ENCODE measurements at regions not wholly inside any gene's neighbourhood (a gene's known extent, or its start where the extent isn't known, plus 50 kb on each side); places are given as distances from the start of the nearest gene placed in this dataset.

DNA sequence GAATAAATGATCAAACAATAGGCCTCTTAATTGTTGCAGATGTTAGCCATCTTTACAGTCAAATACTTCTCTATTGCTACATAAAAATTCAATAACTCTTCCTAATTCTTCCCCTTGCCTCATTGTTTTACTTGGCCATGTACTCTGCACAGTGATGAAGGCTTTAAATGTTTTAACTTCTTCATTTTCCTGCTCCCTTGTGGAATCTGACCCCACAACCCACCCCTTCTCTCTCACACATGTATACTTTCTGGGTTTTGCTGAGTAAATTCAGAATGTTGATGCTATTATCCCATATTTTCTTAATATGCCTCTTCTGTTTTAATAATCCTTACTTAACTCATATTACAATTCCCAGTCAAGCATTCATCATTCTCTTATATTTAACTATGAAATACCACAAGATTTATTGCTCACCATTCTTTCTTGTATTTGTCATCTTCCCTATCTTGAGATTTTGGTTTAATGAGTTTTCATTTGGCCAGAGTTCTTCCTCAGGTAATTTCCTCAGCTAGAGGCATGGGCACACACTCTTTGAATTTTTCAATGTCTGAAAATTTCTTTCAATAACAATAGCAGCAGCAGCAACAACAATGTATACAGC lies 327.8 kb upstream of the USP24 start:
- DNase-seq (ENCODE audit: extremely low read depth, insufficient read length) = no peak

GRCh38 chr1:55541296-55541695 lies 326.1 kb upstream of the USP24 start:
- TF ChIP-seq, protein P1, sequence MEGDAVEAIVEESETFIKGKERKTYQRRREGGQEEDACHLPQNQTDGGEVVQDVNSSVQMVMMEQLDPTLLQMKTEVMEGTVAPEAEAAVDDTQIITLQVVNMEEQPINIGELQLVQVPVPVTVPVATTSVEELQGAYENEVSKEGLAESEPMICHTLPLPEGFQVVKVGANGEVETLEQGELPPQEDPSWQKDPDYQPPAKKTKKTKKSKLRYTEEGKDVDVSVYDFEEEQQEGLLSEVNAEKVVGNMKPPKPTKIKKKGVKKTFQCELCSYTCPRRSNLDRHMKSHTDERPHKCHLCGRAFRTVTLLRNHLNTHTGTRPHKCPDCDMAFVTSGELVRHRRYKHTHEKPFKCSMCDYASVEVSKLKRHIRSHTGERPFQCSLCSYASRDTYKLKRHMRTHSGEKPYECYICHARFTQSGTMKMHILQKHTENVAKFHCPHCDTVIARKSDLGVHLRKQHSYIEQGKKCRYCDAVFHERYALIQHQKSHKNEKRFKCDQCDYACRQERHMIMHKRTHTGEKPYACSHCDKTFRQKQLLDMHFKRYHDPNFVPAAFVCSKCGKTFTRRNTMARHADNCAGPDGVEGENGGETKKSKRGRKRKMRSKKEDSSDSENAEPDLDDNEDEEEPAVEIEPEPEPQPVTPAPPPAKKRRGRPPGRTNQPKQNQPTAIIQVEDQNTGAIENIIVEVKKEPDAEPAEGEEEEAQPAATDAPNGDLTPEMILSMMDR (IDR thresholded peaks at IDR 0.05; ENCODE audit: insufficient read depth, low read length, poor library complexity, severe bottlenecking) = no peak
- Histone ChIP-seq H3K4me3 (replicated peaks; ENCODE audit: low read depth, low read length) (no peak overlapping the region), H3K27me3 (replicated peaks; ENCODE audit: control insufficient read depth, insufficient read depth, low read length) (no peaks in the 10 kb centered on the region), H3K36me3 (ENCODE audit: control insufficient read depth, insufficient read depth, low read length) (no peaks in the 10 kb centered on the region)
- DNase-seq (ENCODE audit: extremely low read depth, insufficient read length) = no peak

More for the DNA sequence above, 327.8 kb upstream of the USP24 start:
- TF ChIP-seq, protein P1 (IDR thresholded peaks at IDR 0.05; ENCODE audit: insufficient read depth, low read length, poor library complexity, severe bottlenecking) = no peak
- H3K4me3 ChIP-seq (replicated peaks; ENCODE audit: low read depth, low read length) = no peak overlapping the region
- no peaks in the 10 kb centered on the region for H3K36me3 ChIP-seq (ENCODE audit: control insufficient read depth, insufficient read depth, low read length)
- H3K27me3 ChIP-seq (replicated peaks; ENCODE audit: control insufficient read depth, insufficient read depth, low read length) = no peaks in the 10 kb centered on the region

DNA sequence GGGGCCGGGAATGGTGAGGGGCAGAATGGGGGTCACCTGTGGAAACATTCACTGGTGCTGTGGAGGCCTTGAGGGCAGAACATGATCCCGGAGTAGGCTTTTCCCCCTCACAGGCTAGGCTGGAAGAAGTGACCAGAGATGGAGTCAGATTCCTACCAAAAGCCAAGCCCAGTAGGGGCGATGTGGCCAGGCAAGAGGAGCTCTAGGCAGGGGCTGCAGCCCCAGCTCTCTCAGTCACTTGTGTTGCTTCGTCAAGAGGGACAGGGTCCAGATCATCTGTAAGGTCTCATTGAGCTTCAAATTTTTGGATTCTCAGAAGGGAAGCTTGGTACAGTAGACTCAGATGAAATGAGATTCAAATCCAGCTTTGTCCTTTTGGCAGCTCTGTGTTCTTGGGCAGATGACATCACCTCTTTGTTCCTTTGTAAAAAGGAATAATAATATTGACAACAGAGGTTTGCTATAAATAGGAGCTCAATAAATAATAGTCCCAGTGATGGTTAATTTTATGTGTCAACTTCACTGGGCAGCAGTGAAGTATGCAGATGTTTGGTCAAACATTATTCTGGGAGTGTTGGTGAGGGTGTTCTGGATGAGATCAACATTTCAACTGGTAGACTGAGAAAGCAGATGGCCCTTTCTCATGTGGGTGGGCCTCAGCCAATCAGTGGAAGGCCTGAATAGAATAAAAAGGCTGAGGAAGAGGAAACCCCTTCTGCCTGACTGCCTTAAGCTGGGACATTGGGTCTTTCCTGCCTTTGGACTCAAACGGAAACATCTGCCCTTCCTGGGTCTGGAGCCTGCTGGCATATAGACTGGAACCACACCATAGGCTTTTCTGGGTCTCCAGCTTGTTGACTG lies 324.7 kb upstream of the USP24 start:
- DNase-seq (ENCODE audit: extremely low read depth, insufficient read length) = no peak
- Histone ChIP-seq H3K36me3 (ENCODE audit: control insufficient read depth, insufficient read depth, low read length) (no peaks in the 10 kb centered on the region), H3K4me3 (replicated peaks; ENCODE audit: low read depth, low read length) (no peak overlapping the region), H3K27me3 (replicated peaks; ENCODE audit: control insufficient read depth, insufficient read depth, low read length) (no peaks in the 10 kb centered on the region)
- TF ChIP-seq, protein P1 (IDR thresholded peaks at IDR 0.05; ENCODE audit: insufficient read depth, low read length, poor library complexity, severe bottlenecking) = no peak

GRCh38 chr1:55538428-55538827 lies 323.3 kb upstream of the USP24 start:
- TF ChIP-seq, protein P1 (IDR thresholded peaks at IDR 0.05; ENCODE audit: insufficient read depth, low read length, poor library complexity, severe bottlenecking) = no peak
- no peak for DNase-seq (ENCODE audit: extremely low read depth, insufficient read length)
- no peak overlapping the region for H3K4me3 ChIP-seq (replicated peaks; ENCODE audit: low read depth, low read length)
- no peaks in the 10 kb centered on the region for H3K27me3 ChIP-seq (replicated peaks; ENCODE audit: control insufficient read depth, insufficient read depth, low read length)
- H3K36me3 ChIP-seq (ENCODE audit: control insufficient read depth, insufficient read depth, low read length) = no peaks in the 10 kb centered on the region

GRCh38 chr1:55536545-55536865 lies 321.3 kb upstream of the USP24 start:
- no peak for DNase-seq (ENCODE audit: extremely low read depth, insufficient read length)
- TF ChIP-seq, protein P1 (IDR thresholded peaks at IDR 0.05; ENCODE audit: insufficient read depth, low read length, poor library complexity, severe bottlenecking) = no peak
- Histone ChIP-seq H3K36me3 (ENCODE audit: control insufficient read depth, insufficient read depth, low read length) (no peaks in the 10 kb centered on the region), H3K4me3 (replicated peaks; ENCODE audit: low read depth, low read length) (no peak overlapping the region), H3K27me3 (replicated peaks; ENCODE audit: control insufficient read depth, insufficient read depth, low read length) (no peaks in the 10 kb centered on the region)

Measured in GM06990 (cell line).